ENCODE measurements at regions not wholly inside any gene's neighbourhood (a gene's known extent, or its start where the extent isn't known, plus 50 kb on each side); places are given as distances from the start of the nearest gene placed in this dataset.
"Not testable (repeated sequence)": the region's sequence is repeated elsewhere in the genome, so short reads cannot be mapped to it uniquely, and the experiment has no call there.

- in situ Hi-C loops (cut with HindIII; ENCODE audit: low sequenced_read_pairs) = loop anchor here (25.0 kb wide), 1 partner anchor 193 kb away; no protein-coding TSS in a partner anchor
Measured at GRCh38 chr5:112569596-112569995, 150.5 kb upstream of the EPB41L4A start.

GRCh38 chr5:112570708-112571444, 151.8 kb upstream of the EPB41L4A start:
- in situ Hi-C loops (cut with HindIII; ENCODE audit: low sequenced_read_pairs) = loop anchor here (25.0 kb wide), 1 partner anchor 191 kb away; no protein-coding TSS in a partner anchor

- in situ Hi-C loops (cut with HindIII; ENCODE audit: low sequenced_read_pairs) = loop anchor here (25.0 kb wide), 1 partner anchor 189 kb away; no protein-coding TSS in a partner anchor
Measured at GRCh38 chr5:112573441-112573840, 154.4 kb upstream of the EPB41L4A start.

- in situ Hi-C loops (cut with HindIII; ENCODE audit: low sequenced_read_pairs) = loop anchor here (25.0 kb wide), 1 partner anchor 188 kb away; no protein-coding TSS in a partner anchor
Measured at GRCh38 chr5:112574536-112574935, 155.5 kb upstream of the EPB41L4A start.

- in situ Hi-C loops (cut with HindIII; ENCODE audit: low sequenced_read_pairs) = no loop called here
Measured at GRCh38 chr5:112576298-112576925, 157.3 kb upstream of the EPB41L4A start.

GRCh38 chr5:112579599-112580170, 158.0 kb upstream of the APC start:
- in situ Hi-C loops (cut with HindIII; ENCODE audit: low sequenced_read_pairs) = no loop called here

GRCh38 chr5:112581811-112582320, 155.8 kb upstream of the APC start:
- in situ Hi-C loops (cut with HindIII; ENCODE audit: low sequenced_read_pairs) = no loop called here

GRCh38 chr5:112583166-112583565, 154.5 kb upstream of the APC start:
- in situ Hi-C loops (cut with HindIII; ENCODE audit: low sequenced_read_pairs) = no loop called here

GRCh38 chr5:112584781-112585180, 152.9 kb upstream of the APC start:
- in situ Hi-C loops (cut with HindIII; ENCODE audit: low sequenced_read_pairs) = no loop called here

- in situ Hi-C loops (cut with HindIII; ENCODE audit: low sequenced_read_pairs) = no loop called here
Measured at GRCh38 chr5:112586596-112587062, 151.1 kb upstream of the APC start.

GRCh38 chr5:112590858-112591257, 146.8 kb upstream of the APC start:
- in situ Hi-C loops (cut with HindIII; ENCODE audit: low sequenced_read_pairs) = not testable (repeated sequence)

GRCh38 chr5:112594095-112594850, 143.4 kb upstream of the APC start:
- in situ Hi-C loops (cut with HindIII; ENCODE audit: low sequenced_read_pairs) = no loop called here

GRCh38 chr5:112594941-112595340, 142.7 kb upstream of the APC start:
- in situ Hi-C loops (cut with HindIII; ENCODE audit: low sequenced_read_pairs) = no loop called here

- in situ Hi-C loops (cut with HindIII; ENCODE audit: low sequenced_read_pairs) = no loop called here
Measured at GRCh38 chr5:112597831-112598230, 139.9 kb upstream of the APC start.

GRCh38 chr5:112600510-112600909, 137.2 kb upstream of the APC start:
- in situ Hi-C loops (cut with HindIII; ENCODE audit: low sequenced_read_pairs) = not testable (repeated sequence)

GRCh38 chr5:112604732-112605630, 132.7 kb upstream of the APC start:
- in situ Hi-C loops (cut with HindIII; ENCODE audit: low sequenced_read_pairs) = no loop called here

- in situ Hi-C loops (cut with HindIII; ENCODE audit: low sequenced_read_pairs) = no loop called here
Measured at GRCh38 chr5:112608975-112609374, 128.7 kb upstream of the APC start.

- in situ Hi-C loops (cut with HindIII; ENCODE audit: low sequenced_read_pairs) = no loop called here
Measured at GRCh38 chr5:112612663-112613062, 125.0 kb upstream of the APC start.

- in situ Hi-C loops (cut with HindIII; ENCODE audit: low sequenced_read_pairs) = no loop called here
Measured at GRCh38 chr5:112614285-112614684, 123.4 kb upstream of the APC start.

- in situ Hi-C loops (cut with HindIII; ENCODE audit: low sequenced_read_pairs) = no loop called here
Measured at GRCh38 chr5:112614986-112615385, 122.7 kb upstream of the APC start.
